IMR-90 (cell line): ENCODE measurements at regions not wholly inside any gene's neighbourhood (a gene's known extent, or its start where the extent isn't known, plus 50 kb on each side); places are given as distances from the start of the nearest gene placed in this dataset.

Source experiments
- ATAC-seq: fragments of 200-7000 bp; cut with Tn5 transposase; 2 replicates; pipeline ENCODE4 v1.9.1; 2020; ENCODE audit warnings: low read depth, mild to moderate bottlenecking, moderate library complexity
- BruUV-seq: library from RNA; stranded (reverse); fragments of 400-500 nt; replicated peaks from 2 replicates; lab custom pipeline; 2021; lab: Mats Ljungman, UMichigan
- CTCF ChIA-PET: fragments of 300-600 bp; formaldehyde crosslinking; extraction: SDS; loops from one replicate; lab custom pipeline; 2021; ENCODE audit warnings: antibody characterized with exemption; lab: Yijun Ruan, JAX
- POLR2A ChIA-PET: fragments of 300-600 bp; sonication (Branson Sonifier 250); formaldehyde crosslinking; loops from one replicate; lab custom pipeline; 2022; ENCODE audit warnings: antibody characterized with exemption; ENCODE audit not compliant: unreplicated experiment; lab: Charles Lee
- DNase-seq: peaks from one replicate; pipeline ENCODE4 v3.0.0; 2013
- H2AFZ ChIP-seq: replicated peaks from 2 replicates; pipeline ENCODE3; 2013; ENCODE audit warnings: low read length, mild to moderate bottlenecking; ENCODE audit not compliant: poor library complexity
- H2AK5ac ChIP-seq: 2 replicates; pipeline ENCODE4 v1.6.1; 2013; ENCODE audit warnings: low read depth, low read length, inconsistent platforms
- H2AK9ac ChIP-seq: replicated peaks from 2 replicates; pipeline ENCODE3; 2013; ENCODE audit warnings: mild to moderate bottlenecking, low read depth, low read length, moderate library complexity; ENCODE audit not compliant: poor library complexity
- H2BK120ac ChIP-seq: 2 replicates; pipeline ENCODE4 v1.6.1; 2013; ENCODE audit warnings: low read depth, low read length, inconsistent platforms
- H2BK15ac ChIP-seq: 3 replicates; pipeline ENCODE4 v1.6.1; 2013; ENCODE audit warnings: low read depth, low read length, inconsistent platforms
- H2BK20ac ChIP-seq: 2 replicates; pipeline ENCODE4 v1.6.1; 2013; ENCODE audit warnings: low read depth, mild to moderate bottlenecking, inconsistent platforms, low read length, moderate library complexity
- H2BK5ac ChIP-seq: 2 replicates; pipeline ENCODE4 v1.6.1; 2013; ENCODE audit warnings: mild to moderate bottlenecking, low read depth, low read length, inconsistent platforms; ENCODE audit not compliant: poor library complexity, severe bottlenecking
- H3K14ac ChIP-seq: replicated peaks from 2 replicates; pipeline ENCODE4 v1.6.1; 2013; ENCODE audit warnings: low read depth, low read length, inconsistent platforms
- H3K18ac ChIP-seq: 2 replicates; pipeline ENCODE4 v1.6.1; 2013; ENCODE audit warnings: low read depth, low read length, control low read depth
- H3K23ac ChIP-seq: 2 replicates; pipeline ENCODE4 v1.6.1; 2013; ENCODE audit warnings: low read depth, low read length, inconsistent platforms
- H3K27ac ChIP-seq: 2 replicates; pipeline ENCODE4 v1.5.1; 2013; ENCODE audit warnings: mild to moderate bottlenecking, control low read depth, low read length; ENCODE audit not compliant: insufficient read depth
- H3K27me3 ChIP-seq: 2 replicates; pipeline ENCODE4 v1.6.1; 2013; ENCODE audit warnings: low read length; ENCODE audit not compliant: control insufficient read depth, insufficient read depth
- H3K36me3 ChIP-seq: 2 replicates; pipeline ENCODE4 v1.6.1; 2013; ENCODE audit warnings: low read length, mixed read lengths; ENCODE audit not compliant: control insufficient read depth, insufficient read depth
- H3K4ac ChIP-seq: 2 replicates; pipeline ENCODE4 v1.6.1; 2013; ENCODE audit warnings: low read depth, low read length, inconsistent platforms
- H3K4me1 ChIP-seq: 2 replicates; pipeline ENCODE4 v1.6.1; 2013; ENCODE audit warnings: low read length, mixed read lengths; ENCODE audit not compliant: control insufficient read depth, insufficient read depth
- H3K4me2 ChIP-seq: 2 replicates; pipeline ENCODE4 v1.6.1; 2013; ENCODE audit warnings: low read depth, mild to moderate bottlenecking, control low read depth, low read length, moderate library complexity
- H3K4me3 ChIP-seq: 2 replicates; pipeline ENCODE4 v1.5.1; 2013; ENCODE audit warnings: low read depth, mild to moderate bottlenecking, control low read depth, low read length, moderate library complexity; ENCODE audit not compliant: insufficient read depth
- H3K56ac ChIP-seq: 2 replicates; pipeline ENCODE4 v1.6.1; 2013; ENCODE audit warnings: low read length, inconsistent platforms; ENCODE audit not compliant: insufficient read depth; ENCODE audit errors: extremely low read depth
- H3K79me1 ChIP-seq, 2 experiments: 2 replicates each; pipeline ENCODE4 v1.6.1; 2013; ENCODE audit warnings: low read length in 2 of 2, inconsistent platforms in 1 of 2, low read depth in 1 of 2
- H3K9ac ChIP-seq: 2 replicates; pipeline ENCODE4 v1.6.1; 2013; ENCODE audit warnings: low read depth, low read length, control low read depth
- H3K9me1 ChIP-seq: 2 replicates; pipeline ENCODE4 v1.6.1; 2013; ENCODE audit warnings: low read length, inconsistent platforms; ENCODE audit not compliant: insufficient read depth
- H3K9me3 ChIP-seq: 2 replicates; pipeline ENCODE4 v1.6.1; 2013; ENCODE audit warnings: low read length; ENCODE audit not compliant: control insufficient read depth, insufficient read depth
- H4K20me1 ChIP-seq: 2 replicates; pipeline ENCODE4 v1.6.1; 2013; ENCODE audit warnings: low read length, inconsistent platforms; ENCODE audit not compliant: insufficient read depth
- H4K5ac ChIP-seq: 2 replicates; pipeline ENCODE4 v1.6.1; 2013; ENCODE audit warnings: mild to moderate bottlenecking, low read depth, low read length, control low read depth
- H4K8ac ChIP-seq, 2 experiments: 2 replicates each; pipeline ENCODE4 v1.6.1; 2013; ENCODE audit warnings: low read depth in 2 of 2, low read length in 2 of 2, control low read depth in 1 of 2, inconsistent platforms in 1 of 2
- H4K91ac ChIP-seq: 2 replicates; pipeline ENCODE4 v1.6.1; 2013; ENCODE audit warnings: low read depth, low read length, inconsistent platforms; ENCODE audit not compliant: insufficient read depth
- WGBS, 2 experiments: methylation state at CpG; one replicate each; pipeline versions ENCODE4 v1.1.5 to v1.1.7; 2013; ENCODE audit warnings: missing lambda C conversion rate in 2 of 2; ENCODE audit not compliant: insufficient read length in 1 of 2; ENCODE audit errors: extremely low coverage in 2 of 2; 5-methylcytosine and 5-hydroxymethylcytosine counted together
- dilution Hi-C: fragments of 300-500 bp; cut with HindIII; formaldehyde crosslinking; loops from one replicate; pipeline ENCODE4 v1.14.3; 2018; ENCODE audit warnings: low sequenced_read_pairs; ENCODE audit not compliant: unreplicated experiment
- in situ Hi-C: fragments of 300-500 bp; cut with MboI; formaldehyde crosslinking; loops from 3 replicates; pipeline ENCODE4 v1.14.3; 2019; ENCODE audit warnings: low sequenced_read_pairs, inconsistent platforms, mixed read lengths
- intact Hi-C: fragments of 100-400 bp; cut with micrococcal nuclease; formaldehyde crosslinking; loops from 2 replicates; pipeline ENCODE4 v1.10.0; 2022
- TF ChIP-seq, protein P1 (sequence below): fragments of 150-350 bp; IDR thresholded peaks from 2 replicates; pipeline ENCODE4 v1.6.1; 2016; ENCODE audit warnings: low read depth, mild to moderate bottlenecking, low read length, moderate library complexity, borderline replicate concordance

GRCh38 chr9:14406463-14406862 is 92.5 kb upstream of the NFIB start:
- H2BK5ac ChIP-seq = no peak overlapping the region
- intact Hi-C loops = no loop called here
- H2AK9ac ChIP-seq = no peak overlapping the region
- H4K91ac ChIP-seq = no peak overlapping the region
- ChIA-PET POLR2A (no interaction called here), CTCF (no interaction called here)
- no peak overlapping the region for H2AFZ ChIP-seq
- H3K23ac ChIP-seq = no peak overlapping the region
- H2BK120ac ChIP-seq = no peak overlapping the region
- no peak overlapping the region for H3K4me3 ChIP-seq
- H3K27ac ChIP-seq = no peak overlapping the region
- H3K36me3 ChIP-seq = no peaks in the 10 kb centered on the region
- no peak overlapping the region for H2BK20ac ChIP-seq
- no peaks in the 10 kb centered on the region for H3K9me3 ChIP-seq
- H3K56ac ChIP-seq = no peak overlapping the region
- dilution Hi-C loops = no loop called here
- DNase-seq (no peak), ATAC-seq (no peak)
- in situ Hi-C loops = no loop called here
- H3K4me1 ChIP-seq = no peaks in the 10 kb centered on the region
- H2BK15ac ChIP-seq = no peak overlapping the region
- H3K9me1 ChIP-seq = no peaks in the 10 kb centered on the region
- H4K20me1 ChIP-seq = no peaks in the 10 kb centered on the region
- H3K79me1 ChIP-seq = no peaks in the 10 kb centered on the region
- no peak overlapping the region for H2AK5ac ChIP-seq
- no peak overlapping the region for H3K14ac ChIP-seq
- no peak overlapping the region for H3K9ac ChIP-seq
- no peak overlapping the region for H4K5ac ChIP-seq
- H3K27me3 ChIP-seq = peaks cover 54% of the 10 kb centered on the region
- no peak overlapping the region for H3K4me2 ChIP-seq
- H3K4ac ChIP-seq = no peak overlapping the region
- H4K8ac ChIP-seq = no peak overlapping the region
- WGBS, 2 experiments = no CpG with 5 or more reads among the region's 2 CpGs
- H3K18ac ChIP-seq = no peak overlapping the region
- TF ChIP-seq, protein P1, sequence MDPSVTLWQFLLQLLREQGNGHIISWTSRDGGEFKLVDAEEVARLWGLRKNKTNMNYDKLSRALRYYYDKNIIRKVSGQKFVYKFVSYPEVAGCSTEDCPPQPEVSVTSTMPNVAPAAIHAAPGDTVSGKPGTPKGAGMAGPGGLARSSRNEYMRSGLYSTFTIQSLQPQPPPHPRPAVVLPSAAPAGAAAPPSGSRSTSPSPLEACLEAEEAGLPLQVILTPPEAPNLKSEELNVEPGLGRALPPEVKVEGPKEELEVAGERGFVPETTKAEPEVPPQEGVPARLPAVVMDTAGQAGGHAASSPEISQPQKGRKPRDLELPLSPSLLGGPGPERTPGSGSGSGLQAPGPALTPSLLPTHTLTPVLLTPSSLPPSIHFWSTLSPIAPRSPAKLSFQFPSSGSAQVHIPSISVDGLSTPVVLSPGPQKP = no peak
- BruUV-seq = no TSS peak
